ENCODE measurements at regions not wholly inside any gene's neighbourhood (a gene's known extent, or its start where the extent isn't known, plus 50 kb on each side); places are given as distances from the start of the nearest gene placed in this dataset.
"Not testable (repeated sequence)": the region's sequence is repeated elsewhere in the genome, so short reads cannot be mapped to it uniquely, and the experiment has no call there.

- H3K4me1 Mint-ChIP-seq (ENCODE audit: low read depth, unreplicated experiment), result no peaks in the 10 kb centered on the region
- no peaks in the 10 kb centered on the region for H3K27me3 Mint-ChIP-seq (ENCODE audit: unreplicated experiment)
- no peak for DNase-seq
- H3K9me3 Mint-ChIP-seq (ENCODE audit: low read depth, unreplicated experiment), result peaks cover 15% of the 10 kb centered on the region
- no TSS peak for BruUV-seq (replicated peaks)
- intact Hi-C loops (cut with micrococcal nuclease; ENCODE audit: unreplicated experiment), result no loop called here
- H3K4me3 Mint-ChIP-seq (ENCODE audit: low read depth, unreplicated experiment), result no peak overlapping the region
- TF ChIP-seq CTCF (IDR thresholded peaks at IDR 0.05; ENCODE audit: unreplicated experiment), result no peak
- H3K36me3 Mint-ChIP-seq (ENCODE audit: insufficient read depth, unreplicated experiment), result no peaks in the 10 kb centered on the region
- CTCF ChIA-PET, result no interaction called here
- no peak overlapping the region for H3K27ac Mint-ChIP-seq (ENCODE audit: unreplicated experiment)
Observed at GRCh38 chr6:66184091-66184490, 477.1 kb upstream of the EYS start.

GRCh38 chr6:66179361-66179760, 472.3 kb upstream of the EYS start:
- H3K36me3 Mint-ChIP-seq (ENCODE audit: insufficient read depth, unreplicated experiment), result no peaks in the 10 kb centered on the region
- H3K4me1 Mint-ChIP-seq (ENCODE audit: low read depth, unreplicated experiment), result no peaks in the 10 kb centered on the region
- no peaks in the 10 kb centered on the region for H3K27me3 Mint-ChIP-seq (ENCODE audit: unreplicated experiment)
- intact Hi-C loops (cut with micrococcal nuclease; ENCODE audit: unreplicated experiment), result no loop called here
- H3K4me3 Mint-ChIP-seq (ENCODE audit: low read depth, unreplicated experiment), result no peak overlapping the region
- peaks cover 16% of the 10 kb centered on the region for H3K9me3 Mint-ChIP-seq (ENCODE audit: low read depth, unreplicated experiment)
- CTCF ChIA-PET, result no interaction called here
- BruUV-seq (replicated peaks), result no TSS peak
- no peak for DNase-seq
- no peak for TF ChIP-seq CTCF (IDR thresholded peaks at IDR 0.05; ENCODE audit: unreplicated experiment)
- no peak overlapping the region for H3K27ac Mint-ChIP-seq (ENCODE audit: unreplicated experiment)

- CTCF ChIA-PET, result no interaction called here
- H3K4me3 Mint-ChIP-seq (ENCODE audit: low read depth, unreplicated experiment), result no peak overlapping the region
- H3K4me1 Mint-ChIP-seq (ENCODE audit: low read depth, unreplicated experiment), result no peaks in the 10 kb centered on the region
Observed at GRCh38 chr6:66173587-66173986, 466.6 kb upstream of the EYS start.

GRCh38 chr6:66166713-66167112, 459.7 kb upstream of the EYS start:
- H3K27ac Mint-ChIP-seq (ENCODE audit: unreplicated experiment); intact Hi-C loops (cut with micrococcal nuclease; ENCODE audit: unreplicated experiment); H3K4me3 Mint-ChIP-seq (ENCODE audit: low read depth, unreplicated experiment); H3K36me3 Mint-ChIP-seq (ENCODE audit: insufficient read depth, unreplicated experiment); BruUV-seq (replicated peaks); H3K27me3 Mint-ChIP-seq (ENCODE audit: unreplicated experiment); CTCF ChIA-PET; DNase-seq; H3K4me1 Mint-ChIP-seq (ENCODE audit: low read depth, unreplicated experiment): not testable (repeated sequence)
- H3K9me3 Mint-ChIP-seq (ENCODE audit: low read depth, unreplicated experiment), result peaks cover 25% of the 10 kb centered on the region

More at GRCh38 chr6:66173587-66173986, 466.6 kb upstream of the EYS start:
- Mint-ChIP-seq H3K27me3 (ENCODE audit: unreplicated experiment) (no peaks in the 10 kb centered on the region), H3K27ac (ENCODE audit: unreplicated experiment) (no peak overlapping the region), H3K9me3 (ENCODE audit: low read depth, unreplicated experiment) (peaks cover 18% of the 10 kb centered on the region), H3K36me3 (ENCODE audit: insufficient read depth, unreplicated experiment) (peaks cover 3% of the 10 kb centered on the region)
- no peak for DNase-seq
- no peak for TF ChIP-seq CTCF (IDR thresholded peaks at IDR 0.05; ENCODE audit: unreplicated experiment)
- intact Hi-C loops (cut with micrococcal nuclease; ENCODE audit: unreplicated experiment), result no loop called here
- no TSS peak for BruUV-seq (replicated peaks)

- peaks cover 19% of the 10 kb centered on the region for H3K9me3 Mint-ChIP-seq (ENCODE audit: low read depth, unreplicated experiment)
- no peaks in the 10 kb centered on the region for H3K4me1 Mint-ChIP-seq (ENCODE audit: low read depth, unreplicated experiment)
- no peaks in the 10 kb centered on the region for H3K27me3 Mint-ChIP-seq (ENCODE audit: unreplicated experiment)
- intact Hi-C loops (cut with micrococcal nuclease; ENCODE audit: unreplicated experiment), result no loop called here
- CTCF ChIA-PET, result no interaction called here
- no peak overlapping the region for H3K4me3 Mint-ChIP-seq (ENCODE audit: low read depth, unreplicated experiment)
- H3K36me3 Mint-ChIP-seq (ENCODE audit: insufficient read depth, unreplicated experiment), result no peaks in the 10 kb centered on the region
- no TSS peak for BruUV-seq (replicated peaks)
- H3K27ac Mint-ChIP-seq (ENCODE audit: unreplicated experiment), result no peak overlapping the region
- DNase-seq, result no peak
- no peak for TF ChIP-seq CTCF (IDR thresholded peaks at IDR 0.05; ENCODE audit: unreplicated experiment)
Observed at GRCh38 chr6:66161546-66162108, 454.6 kb upstream of the EYS start.

Data from Calu3 (cell line).